ENCODE measurements at regions not wholly inside any gene's neighbourhood (a gene's known extent, or its start where the extent isn't known, plus 50 kb on each side); places are given as distances from the start of the nearest gene placed in this dataset.

- Histone ChIP-seq H3K9ac (ENCODE audit: low read length) (no peak overlapping the region), H3K27ac (ENCODE audit: low read depth, low read length, poor library complexity, severe bottlenecking) (no peak overlapping the region), H3K4me2 (ENCODE audit: low read length) (no peak overlapping the region), H3K4me3 (ENCODE audit: low read depth, low read length, poor library complexity, severe bottlenecking) (no peak overlapping the region), H3K4me1 (ENCODE audit: insufficient read depth, low read length, severe bottlenecking) (no peaks in the 10 kb centered on the region), H3K9me2 (ENCODE audit: low read depth, low read length) (no peaks in the 10 kb centered on the region), H3F3A (ENCODE audit: insufficient read depth, low read length) (no peaks in the 10 kb centered on the region), H3K27me3 (ENCODE audit: insufficient read depth, low read length) (no peaks in the 10 kb centered on the region), H3K79me2 (ENCODE audit: insufficient read depth, low read length) (no peaks in the 10 kb centered on the region), H4K20me1 (ENCODE audit: insufficient read depth, low read length) (no peaks in the 10 kb centered on the region), H3K36me3 (ENCODE audit: insufficient read depth, low read length) (no peaks in the 10 kb centered on the region), H2AFZ (ENCODE audit: low read length) (no peak overlapping the region), H3K9me3 (ENCODE audit: low read length) (no peaks in the 10 kb centered on the region)
- no peak for TF ChIP-seq CTCF (IDR thresholded peaks at IDR 0.05; ENCODE audit: low read length)
Observed at GRCh38 chr2:150853263-150853662, 365.8 kb upstream of the RND3 start.

- Histone ChIP-seq H3K79me2 (ENCODE audit: insufficient read depth, low read length) (no peaks in the 10 kb centered on the region), H4K20me1 (ENCODE audit: insufficient read depth, low read length) (no peaks in the 10 kb centered on the region), H3K9me3 (ENCODE audit: low read length) (no peaks in the 10 kb centered on the region), H3F3A (ENCODE audit: insufficient read depth, low read length) (no peaks in the 10 kb centered on the region), H3K9me2 (ENCODE audit: low read depth, low read length) (no peaks in the 10 kb centered on the region), H3K4me1 (ENCODE audit: insufficient read depth, low read length, severe bottlenecking) (no peaks in the 10 kb centered on the region), H2AFZ (ENCODE audit: low read length) (no peak overlapping the region), H3K27ac (ENCODE audit: low read depth, low read length, poor library complexity, severe bottlenecking) (no peak overlapping the region), H3K4me2 (ENCODE audit: low read length) (no peak overlapping the region), H3K36me3 (ENCODE audit: insufficient read depth, low read length) (no peaks in the 10 kb centered on the region), H3K27me3 (ENCODE audit: insufficient read depth, low read length) (no peaks in the 10 kb centered on the region), H3K4me3 (ENCODE audit: low read depth, low read length, poor library complexity, severe bottlenecking) (no peak overlapping the region), H3K9ac (ENCODE audit: low read length) (no peak overlapping the region)
- TF ChIP-seq CTCF (IDR thresholded peaks at IDR 0.05; ENCODE audit: low read length) (no peak), EZH2 (IDR thresholded peaks at IDR 0.05; ENCODE audit: borderline replicate concordance, low read length) (no peak)
Observed at GRCh38 chr2:150850641-150851040, 363.2 kb upstream of the RND3 start.

GRCh38 chr2:150847578-150847977 is 360.1 kb upstream of the RND3 start:
- H3F3A ChIP-seq (ENCODE audit: insufficient read depth, low read length) = no peaks in the 10 kb centered on the region
- H3K4me3 ChIP-seq (ENCODE audit: low read depth, low read length, poor library complexity, severe bottlenecking) = no peak overlapping the region
- no peak for TF ChIP-seq EZH2 (IDR thresholded peaks at IDR 0.05; ENCODE audit: borderline replicate concordance, low read length)
- no peak for TF ChIP-seq CTCF (IDR thresholded peaks at IDR 0.05; ENCODE audit: low read length)
- no peak overlapping the region for H3K9ac ChIP-seq (ENCODE audit: low read length)
- H3K4me2 ChIP-seq (ENCODE audit: low read length) = no peak overlapping the region
- no peak overlapping the region for H2AFZ ChIP-seq (ENCODE audit: low read length)
- H3K36me3 ChIP-seq (ENCODE audit: insufficient read depth, low read length) = no peaks in the 10 kb centered on the region
- H3K79me2 ChIP-seq (ENCODE audit: insufficient read depth, low read length) = no peaks in the 10 kb centered on the region
- no peaks in the 10 kb centered on the region for H3K4me1 ChIP-seq (ENCODE audit: insufficient read depth, low read length, severe bottlenecking)
- no peaks in the 10 kb centered on the region for H3K9me3 ChIP-seq (ENCODE audit: low read length)
- no peak overlapping the region for H3K27ac ChIP-seq (ENCODE audit: low read depth, low read length, poor library complexity, severe bottlenecking)
- H3K9me2 ChIP-seq (ENCODE audit: low read depth, low read length) = no peaks in the 10 kb centered on the region
- no peaks in the 10 kb centered on the region for H4K20me1 ChIP-seq (ENCODE audit: insufficient read depth, low read length)
- no peaks in the 10 kb centered on the region for H3K27me3 ChIP-seq (ENCODE audit: insufficient read depth, low read length)
